HG02588 (cell line): ENCODE measurements at regions not wholly inside any gene's neighbourhood (a gene's known extent, or its start where the extent isn't known, plus 50 kb on each side); places are given as distances from the start of the nearest gene placed in this dataset.

Experiments
- ATAC-seq: cut with Tn5 transposase; IDR thresholded peaks from one replicate; pipeline ENCODE4 v1.9.1; 2021; ENCODE audit warnings: mild to moderate bottlenecking, moderate library complexity; ENCODE audit not compliant: unreplicated experiment

DNA sequence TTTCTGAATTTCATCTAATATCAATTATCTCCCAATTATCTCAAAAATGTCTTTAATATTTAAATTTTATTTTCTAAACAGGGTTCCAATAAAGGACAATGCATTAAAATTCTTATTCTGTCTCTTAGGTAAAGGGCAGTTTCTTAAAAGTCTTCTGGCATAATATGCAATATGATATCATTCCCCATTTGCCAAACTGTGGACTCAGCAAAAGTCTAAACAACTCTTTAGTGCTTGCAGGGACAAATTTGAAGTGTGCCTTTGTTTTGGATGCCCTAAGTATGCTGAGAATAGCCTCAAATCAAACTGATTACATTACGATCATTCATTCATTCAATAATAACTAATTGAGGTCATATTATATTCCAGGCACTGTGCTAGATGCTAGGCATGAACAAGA is 281.0 kb upstream of the KIRREL3 start:
- no peak for ATAC-seq

DNA sequence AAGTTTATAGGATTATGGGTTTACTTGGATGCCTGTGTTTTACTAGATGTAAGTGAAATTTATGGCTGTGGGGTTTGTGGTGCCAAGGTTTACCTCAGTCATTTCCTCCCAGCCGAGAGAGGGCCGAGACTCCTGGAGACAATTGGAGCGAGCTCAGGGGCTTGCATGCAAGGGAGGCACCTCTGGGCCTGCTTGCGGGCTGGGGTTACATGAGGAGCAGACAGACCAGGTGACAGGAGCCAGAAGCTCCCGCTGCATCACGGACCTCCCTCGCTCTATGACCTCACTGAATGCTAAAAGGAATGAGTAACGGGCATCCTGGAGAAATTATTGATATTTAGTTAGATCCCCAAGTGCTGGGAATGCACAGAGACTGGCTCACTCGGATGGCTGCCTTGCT is 275.2 kb upstream of the KIRREL3 start:
- ATAC-seq, result no peak

DNA sequence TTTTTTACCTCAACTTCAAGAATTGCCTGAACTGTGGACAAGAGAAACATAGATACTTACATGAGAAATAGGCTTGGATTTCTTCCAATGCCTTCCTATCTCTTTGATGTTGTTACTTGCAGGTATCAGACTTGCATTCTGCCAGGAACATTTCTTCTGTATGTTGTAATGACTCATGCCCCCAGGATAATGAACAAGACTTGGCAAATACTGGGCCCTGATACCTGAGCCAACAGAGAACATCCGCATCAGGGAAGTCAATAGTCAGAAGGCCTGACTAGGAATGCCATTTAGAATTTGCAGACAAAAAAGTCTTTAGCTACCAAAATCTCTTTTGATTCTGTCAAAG is 273.7 kb upstream of the KIRREL3 start:
- ATAC-seq, result no peak

DNA sequence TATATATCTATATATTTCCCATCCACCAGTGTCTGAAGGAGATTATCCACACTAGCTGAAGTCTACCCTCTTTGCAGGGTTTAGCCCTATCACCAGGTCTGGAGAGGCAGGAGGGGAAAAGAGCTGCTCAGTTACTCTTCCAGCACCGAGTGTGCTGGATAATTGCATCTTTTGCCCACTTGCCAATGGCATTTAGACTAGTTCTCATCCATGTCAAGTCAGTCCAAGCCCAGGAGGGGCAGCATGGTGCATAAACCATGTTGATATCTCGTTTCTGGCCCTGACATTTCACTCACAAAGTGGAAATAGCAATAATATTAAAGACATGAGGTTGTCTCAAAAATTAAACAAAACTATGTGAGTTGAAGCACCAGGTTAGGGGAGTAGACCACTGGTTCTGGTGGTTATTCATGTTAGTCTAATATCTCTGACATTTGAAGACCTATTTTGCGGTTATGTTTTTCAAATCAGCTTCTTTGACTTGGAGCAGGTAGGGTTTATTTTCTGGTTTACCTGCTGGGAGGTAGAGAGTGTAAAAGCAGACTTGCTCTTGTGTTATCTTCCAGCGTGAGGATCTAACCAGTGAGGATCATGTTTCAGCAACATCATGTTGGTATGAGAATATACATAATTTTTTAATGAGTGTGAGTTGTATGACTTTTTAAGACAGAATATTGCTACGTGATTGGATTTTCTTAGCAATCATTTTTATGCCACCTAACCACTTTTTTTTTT is 273.2 kb upstream of the KIRREL3 start:
- no peak for ATAC-seq

DNA sequence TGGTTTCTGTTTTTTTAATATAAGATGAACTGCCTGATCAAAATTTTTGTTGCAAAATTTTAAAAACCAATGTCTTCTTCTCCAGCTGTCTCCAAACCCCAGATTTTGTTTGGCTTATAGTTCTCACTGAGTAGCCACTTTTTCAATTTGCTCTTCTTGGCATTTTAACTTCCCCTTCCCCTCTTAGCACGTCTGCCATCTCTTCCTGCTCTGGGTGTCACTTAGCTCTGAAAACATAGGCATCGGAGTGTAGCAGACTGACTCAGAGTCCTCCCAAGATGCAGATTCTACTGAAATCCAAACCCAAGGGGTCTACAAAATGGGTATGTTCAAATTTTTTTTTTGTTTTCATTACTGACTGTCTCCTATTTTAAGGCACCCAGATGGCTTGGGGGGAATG is 270.3 kb upstream of the KIRREL3 start:
- ATAC-seq, result no peak

DNA sequence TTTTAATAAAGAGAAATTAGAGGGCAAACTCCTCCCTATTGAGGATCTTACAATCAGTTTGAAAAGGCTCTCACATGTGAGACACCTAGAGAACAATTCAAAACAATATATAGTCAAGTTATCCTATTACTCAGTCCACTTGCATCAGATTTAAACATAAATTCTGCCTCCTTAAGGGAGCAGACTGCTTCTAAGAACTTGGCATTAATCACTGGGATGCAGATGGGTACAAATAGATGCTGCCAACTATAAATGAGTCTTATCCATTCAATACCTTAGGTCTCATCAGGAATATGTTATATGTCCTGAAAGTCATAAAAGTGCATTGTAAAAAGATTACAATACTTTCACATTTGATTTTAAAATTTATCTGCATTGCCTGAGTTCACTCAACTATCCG is 269.3 kb upstream of the KIRREL3 start:
- no peak for ATAC-seq

DNA sequence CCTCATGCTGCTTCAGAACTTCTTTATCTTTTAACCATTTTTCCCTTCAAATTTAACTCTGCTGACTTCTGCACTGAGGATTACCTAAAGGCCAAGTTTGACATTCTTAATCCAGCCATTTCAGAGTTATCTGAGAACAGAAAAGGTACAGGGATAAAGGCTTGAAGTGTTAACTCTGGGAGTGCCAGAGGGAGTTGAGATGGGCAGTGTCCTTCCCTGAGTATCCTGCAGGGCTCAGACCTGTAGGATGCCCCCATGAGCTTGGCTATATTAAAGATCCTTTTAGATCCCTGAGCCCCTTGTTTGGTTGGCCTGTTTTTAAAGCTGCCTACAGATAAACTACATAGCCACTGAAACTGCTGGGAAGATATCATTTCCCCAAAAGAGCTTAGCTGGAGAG is 268.4 kb upstream of the KIRREL3 start:
- ATAC-seq, result no peak

DNA sequence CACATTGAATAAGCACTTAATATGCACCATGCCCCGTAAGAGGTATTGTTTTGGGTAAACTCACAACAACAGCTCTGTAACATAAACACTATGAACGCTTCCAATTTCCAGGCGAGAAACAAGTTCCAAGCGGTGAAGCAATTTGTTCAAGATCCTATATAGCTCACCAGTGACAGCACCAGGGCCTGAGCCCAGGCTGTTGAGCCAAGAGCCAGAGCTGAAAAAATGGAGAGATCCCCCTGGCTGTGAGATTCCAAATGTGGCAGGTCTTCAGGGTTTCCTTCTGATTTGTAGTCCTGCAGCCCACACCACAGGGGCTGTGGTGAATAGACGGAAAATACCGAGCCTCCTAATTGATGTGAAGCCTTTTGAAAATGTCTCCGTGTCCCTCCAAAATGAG is 268.0 kb upstream of the KIRREL3 start:
- ATAC-seq, result no peak

DNA sequence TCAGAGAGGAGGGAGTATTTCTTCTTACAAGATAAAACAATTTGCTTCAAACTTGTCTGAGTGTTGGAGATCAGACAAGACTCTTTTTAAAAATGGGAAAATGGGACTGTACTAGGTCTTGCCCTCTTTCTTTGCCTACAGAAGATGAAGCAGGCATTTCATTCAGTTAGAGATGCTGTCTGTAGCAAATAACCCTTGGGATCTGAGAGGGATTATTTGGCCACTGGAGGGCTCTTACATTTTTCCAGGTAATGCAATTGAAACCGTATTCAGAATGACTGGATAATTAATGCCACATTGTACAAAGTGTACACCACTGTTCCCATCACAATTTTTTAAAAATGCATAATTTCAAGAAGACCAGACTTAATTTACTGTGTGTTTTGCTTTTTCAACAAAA is 258.5 kb upstream of the KIRREL3 start:
- ATAC-seq, result no peak

DNA sequence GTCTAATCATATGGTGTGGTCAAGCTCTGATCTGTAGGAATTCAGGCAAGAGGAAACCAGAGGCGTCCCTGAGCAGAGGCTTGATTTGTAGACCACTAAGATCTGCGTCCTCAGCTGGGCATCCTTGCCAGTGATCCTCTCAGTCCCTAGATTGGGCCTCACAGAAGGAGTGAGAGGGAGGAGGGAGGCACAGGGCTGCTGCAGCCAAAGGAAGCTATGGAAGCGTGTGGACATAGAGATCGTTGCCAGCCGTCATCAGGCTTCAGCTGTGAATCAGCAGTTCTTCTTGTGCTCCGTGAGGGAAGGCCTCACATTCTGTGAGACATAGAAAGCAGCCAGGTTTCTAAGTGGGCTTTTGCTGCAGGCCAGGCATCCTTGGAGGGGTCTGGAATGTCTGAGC is 254.6 kb upstream of the KIRREL3 start:
- no peak for ATAC-seq

DNA sequence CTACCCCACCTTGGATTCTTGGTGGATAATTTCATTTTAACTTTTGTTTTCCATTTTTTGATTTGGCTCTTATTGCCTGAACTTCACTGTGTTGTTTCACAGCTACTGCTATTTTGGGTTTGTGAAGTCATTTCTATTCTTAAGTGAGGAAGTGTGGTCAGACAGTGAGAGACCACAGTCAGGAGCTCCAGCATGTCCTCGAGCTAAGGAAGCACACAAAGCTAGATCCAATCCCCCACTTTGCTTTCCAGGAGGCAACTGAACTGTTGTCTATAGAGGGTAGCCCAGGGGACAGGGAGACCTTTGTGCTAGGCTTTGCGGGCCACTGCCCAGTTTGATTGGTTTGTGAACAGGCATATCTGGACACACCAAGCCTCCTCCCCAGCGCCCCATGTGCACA is 251.8 kb upstream of the KIRREL3 start:
- ATAC-seq, result no peak

DNA sequence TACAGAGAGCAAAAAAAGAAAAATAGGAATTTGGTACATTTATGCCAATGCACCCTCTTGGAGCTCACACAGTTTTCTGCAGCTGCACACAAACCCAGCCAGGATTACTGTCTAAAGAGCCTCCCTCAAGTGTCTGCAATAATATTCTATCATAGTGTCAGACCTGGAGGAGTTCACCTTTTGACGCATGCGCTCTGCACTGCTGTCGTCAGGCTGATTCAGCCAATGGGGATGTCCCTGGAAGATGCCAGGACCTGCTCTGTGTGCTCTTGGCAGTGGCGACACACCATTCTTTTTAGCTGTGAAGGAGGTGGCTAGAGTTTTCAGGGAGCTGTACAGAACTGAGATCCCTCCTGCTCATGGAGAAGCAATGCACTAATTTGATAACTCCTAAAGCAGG is 249.0 kb upstream of the KIRREL3 start:
- ATAC-seq, result no peak

DNA sequence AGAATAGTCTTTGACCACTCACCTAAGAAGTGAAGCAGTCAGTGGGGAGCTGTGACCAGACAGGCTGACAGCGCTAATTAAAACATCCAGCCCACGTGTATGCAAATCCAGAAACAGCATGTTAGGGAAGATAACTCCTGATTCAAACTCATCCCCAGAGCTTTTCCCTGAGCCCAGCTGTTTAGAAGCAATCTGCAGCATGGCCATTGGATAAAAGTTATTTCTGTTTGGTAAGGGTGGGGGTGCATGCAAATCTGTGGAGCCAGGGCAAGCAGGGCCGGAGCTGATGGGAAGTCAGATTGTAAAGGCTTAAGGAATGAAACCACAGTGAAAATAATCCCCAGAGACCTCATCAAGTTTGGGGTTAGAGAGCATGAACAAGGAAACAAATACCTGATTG is 247.9 kb upstream of the KIRREL3 start:
- ATAC-seq, result no peak

DNA sequence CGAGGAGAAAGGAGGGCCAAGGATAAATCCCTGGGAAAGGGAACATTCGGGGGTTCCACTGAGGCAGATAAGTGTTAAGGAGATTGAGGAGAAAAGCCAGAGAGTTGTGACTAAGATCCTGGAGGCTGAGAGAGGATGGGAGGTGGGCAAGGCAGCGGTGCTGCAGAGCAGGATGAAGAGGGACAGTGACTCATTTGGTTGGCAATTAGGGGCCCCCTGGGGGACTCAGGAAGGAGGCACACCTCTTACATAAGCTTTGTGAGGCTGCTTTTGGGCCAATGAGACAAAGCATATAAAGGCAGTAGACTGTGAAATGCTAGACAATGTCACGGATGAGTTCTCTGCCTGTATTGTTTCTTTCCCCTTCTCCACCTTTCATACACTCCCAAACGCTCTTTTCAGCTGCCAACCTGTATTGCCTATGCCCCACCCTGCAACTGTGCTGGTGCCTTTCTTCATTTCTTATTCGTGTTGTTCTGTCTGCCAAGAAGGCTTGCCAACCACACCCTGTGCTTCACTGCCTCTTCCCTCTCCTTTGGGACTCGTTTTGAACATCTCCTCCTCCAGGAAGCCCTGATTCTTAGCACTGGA is 246.8 kb upstream of the KIRREL3 start:
- no peak for ATAC-seq

DNA sequence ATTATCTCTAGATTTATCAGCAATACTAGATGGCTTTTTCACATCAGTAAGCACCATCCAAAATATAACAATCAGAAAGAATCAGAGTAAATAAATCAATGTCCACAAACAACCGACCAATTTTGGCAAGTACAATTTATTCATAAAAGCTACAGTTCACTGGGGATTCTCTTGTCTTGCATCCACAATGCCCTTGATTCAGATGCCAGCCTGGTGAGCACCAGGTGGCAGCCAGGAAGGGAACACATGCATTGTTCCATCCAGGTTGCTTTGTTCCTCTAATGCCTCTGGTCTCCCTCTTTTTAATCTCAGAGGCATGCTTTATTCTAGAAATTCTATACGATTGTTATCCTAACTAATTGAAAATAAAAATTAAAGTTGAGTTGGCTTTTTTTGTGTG is 242.1 kb upstream of the KIRREL3 start:
- no peak for ATAC-seq

DNA sequence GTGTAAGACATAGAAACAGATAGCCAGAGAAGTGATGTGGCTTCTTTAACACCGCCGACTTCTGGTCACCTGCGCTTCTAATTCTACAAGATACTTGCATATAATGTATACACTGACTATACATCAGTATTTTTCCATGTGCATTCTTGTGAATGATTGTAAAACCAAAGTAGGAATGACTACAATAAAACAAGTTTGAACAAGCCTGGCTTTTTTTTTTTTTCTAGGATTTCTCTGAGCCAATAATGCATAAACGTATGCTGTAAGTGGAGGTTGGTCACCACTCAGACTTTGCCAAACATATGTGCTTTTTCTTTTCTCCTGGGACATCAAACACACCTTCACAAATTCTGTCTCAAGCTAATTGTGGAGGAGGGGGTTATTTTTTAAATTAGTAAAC is 237.8 kb upstream of the KIRREL3 start:
- no peak for ATAC-seq

DNA sequence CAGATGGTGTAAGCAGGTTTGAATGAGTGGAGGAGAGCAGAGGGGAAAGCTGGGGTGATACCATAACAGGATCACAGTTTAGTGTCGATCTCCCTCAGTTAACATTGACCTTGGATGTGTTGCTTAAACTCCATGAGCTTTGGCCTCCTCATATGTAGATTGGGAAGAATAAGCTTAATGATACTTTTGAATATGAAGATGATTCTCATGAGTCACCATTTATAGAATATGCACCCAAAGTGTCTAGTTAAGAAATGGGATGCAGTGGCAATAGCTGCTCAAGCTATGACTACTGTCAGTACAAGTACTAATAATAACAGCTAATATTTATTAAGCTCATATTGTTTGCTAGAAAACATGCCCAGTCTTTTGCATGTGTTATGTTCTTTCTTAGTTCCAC is 236.2 kb upstream of the KIRREL3 start:
- ATAC-seq, result no peak

DNA sequence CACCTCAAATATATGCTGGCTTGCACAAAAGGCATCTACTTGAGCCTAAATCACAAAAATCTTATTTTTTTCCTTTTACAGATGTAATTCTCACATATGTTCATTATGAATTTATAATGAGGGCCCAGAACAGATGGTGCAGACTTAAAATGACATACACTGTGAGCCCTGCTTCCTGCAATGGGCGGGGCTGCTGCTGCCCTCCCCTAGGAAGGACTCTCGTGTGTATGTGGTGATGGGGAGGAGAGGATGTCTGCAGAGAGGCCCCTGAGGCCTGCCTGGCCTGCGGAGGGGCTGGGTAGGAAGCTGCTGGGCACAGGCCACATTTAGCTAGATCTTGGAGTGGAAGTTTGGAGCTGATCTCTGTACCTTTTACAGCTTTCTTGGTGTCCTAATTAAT is 233.4 kb upstream of the KIRREL3 start:
- no peak for ATAC-seq

DNA sequence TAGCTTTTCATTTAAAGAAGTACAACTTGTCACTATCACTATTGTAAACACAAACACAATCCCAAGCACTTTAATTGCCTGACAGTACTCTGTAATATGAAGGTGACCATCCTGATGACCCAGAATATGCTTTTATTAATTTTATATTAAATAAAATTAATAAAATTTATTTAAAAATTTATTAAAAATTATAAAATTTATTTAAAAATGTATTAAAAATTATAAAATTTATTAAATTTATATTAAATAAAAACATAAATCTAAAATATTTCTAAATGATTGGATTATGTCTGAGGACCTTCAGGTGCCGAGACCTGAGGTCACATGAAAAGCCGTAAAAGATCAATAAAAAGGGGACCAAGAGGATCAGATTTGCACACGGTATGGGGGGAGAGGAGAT is 229.8 kb upstream of the KIRREL3 start:
- no peak for ATAC-seq

DNA sequence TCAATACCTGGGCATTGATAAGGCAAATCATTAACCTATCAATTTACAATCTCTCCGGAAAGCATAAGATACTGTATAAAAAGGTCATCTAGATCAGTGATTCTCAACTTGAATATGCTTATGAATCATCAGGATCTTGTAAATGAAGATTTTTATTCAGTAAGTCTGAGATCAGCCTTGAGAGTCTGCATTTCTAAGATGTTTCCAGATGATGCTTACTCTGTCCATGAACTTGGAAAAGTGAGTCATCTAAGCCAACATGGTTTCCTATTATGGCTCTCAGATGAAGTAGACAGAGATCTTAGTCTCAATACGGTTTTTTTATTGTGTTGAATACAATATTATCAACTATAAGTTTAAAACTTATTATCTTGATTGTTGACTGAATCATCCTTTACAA is 226.4 kb upstream of the KIRREL3 start:
- ATAC-seq, result no peak

DNA sequence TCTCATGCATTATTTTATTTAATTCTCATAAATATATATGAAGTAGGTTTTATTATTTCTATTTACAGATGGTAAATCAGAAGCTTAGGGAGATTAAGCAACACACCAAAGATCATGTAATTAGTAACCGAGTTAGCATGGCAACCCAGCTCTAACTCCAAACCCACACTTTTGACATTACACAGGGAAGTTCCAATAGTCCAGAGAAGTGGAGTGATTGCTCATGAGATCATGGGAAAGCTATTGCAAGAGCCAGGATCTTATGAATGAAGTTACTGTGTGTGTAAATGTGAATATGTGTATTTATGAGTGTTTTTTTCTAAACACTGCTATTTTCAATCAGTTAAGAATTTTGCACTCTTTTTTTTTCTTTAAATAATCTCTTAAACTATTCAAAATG is 225.8 kb upstream of the KIRREL3 start:
- ATAC-seq, result no peak

DNA sequence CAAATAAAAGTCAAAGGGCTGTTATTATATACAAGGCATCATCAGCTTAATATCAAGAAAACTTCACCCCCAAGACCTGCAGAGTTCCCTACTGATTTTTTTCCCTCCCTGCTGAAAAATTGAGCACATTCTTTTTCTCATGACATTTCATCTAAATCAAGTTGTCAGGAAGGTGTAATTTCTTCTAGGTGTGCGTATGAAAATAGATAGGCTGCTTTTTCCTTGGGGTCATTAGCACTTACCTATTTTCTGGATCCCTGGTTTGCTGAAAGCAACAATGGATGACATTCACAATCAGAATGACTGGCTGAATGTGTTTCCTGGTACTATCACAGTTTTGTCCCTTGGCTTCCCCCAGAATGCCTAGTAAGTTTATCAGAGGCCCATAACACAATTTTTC is 225.0 kb upstream of the KIRREL3 start:
- no peak for ATAC-seq

DNA sequence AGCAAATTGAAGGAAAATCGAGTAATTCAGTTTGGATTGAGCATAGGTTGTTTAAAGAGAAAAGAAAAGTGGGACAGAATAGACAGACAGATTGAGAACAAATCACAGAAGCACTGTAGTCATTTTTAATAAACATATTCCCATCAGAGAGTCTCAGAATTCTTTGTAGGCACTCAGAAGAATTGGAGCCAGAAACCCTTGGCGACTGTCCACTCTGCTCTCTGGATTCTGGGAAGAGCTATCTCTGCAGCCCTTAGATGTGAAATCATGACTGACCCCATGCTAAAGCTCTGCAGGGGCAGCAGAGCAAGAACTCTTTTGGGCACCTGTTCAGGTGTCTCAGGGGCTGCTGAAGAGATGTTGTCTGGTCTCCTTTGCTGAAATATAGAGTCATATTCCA is 223.7 kb upstream of the KIRREL3 start:
- no peak for ATAC-seq
